HG03565 (cell line): ENCODE measurements at regions not wholly inside any gene's neighbourhood (a gene's known extent, or its start where the extent isn't known, plus 50 kb on each side); places are given as distances from the start of the nearest gene placed in this dataset.
A peak's percentile ranks its signal among the peaks of the same experiment; 100 is the strongest.

Experiments
- ATAC-seq: cut with Tn5 transposase; IDR thresholded peaks from one replicate; pipeline ENCODE4 v1.9.1; 2021; ENCODE audit warnings: mild to moderate bottlenecking, moderate library complexity; ENCODE audit not compliant: unreplicated experiment

DNA sequence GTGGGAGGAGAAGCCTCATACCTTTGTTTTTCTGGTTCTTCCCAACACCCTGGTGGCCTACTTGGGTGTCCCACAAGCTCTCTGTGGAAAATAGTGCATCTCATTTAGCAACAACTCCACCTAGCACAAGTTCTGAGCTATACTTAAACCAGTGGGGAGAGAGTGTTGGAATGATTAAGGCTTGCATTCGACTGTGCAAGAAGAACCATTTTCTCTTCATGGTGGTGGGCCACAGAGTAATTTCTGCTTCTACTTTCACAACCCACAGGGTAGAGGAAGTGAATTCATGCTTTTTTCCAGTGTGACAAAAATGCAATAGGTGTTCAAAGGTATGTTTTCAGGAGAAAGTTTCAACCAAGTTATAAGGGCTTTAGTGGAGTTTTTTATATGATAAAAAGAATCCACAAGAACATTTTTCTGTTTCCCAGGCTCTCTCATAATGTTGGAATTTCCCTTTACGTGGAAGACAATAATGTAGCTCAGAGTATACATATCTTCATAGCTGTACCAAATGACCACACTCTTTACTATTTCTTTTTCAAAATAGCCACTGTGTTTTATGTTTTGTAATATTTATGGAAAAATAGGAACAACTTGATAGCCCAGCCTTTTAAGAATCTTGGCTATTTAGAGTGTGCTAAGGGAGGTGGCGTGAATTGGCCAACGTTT is 80.3 kb upstream of the HHIP start:
- ATAC-seq = peak; percentile 64

DNA sequence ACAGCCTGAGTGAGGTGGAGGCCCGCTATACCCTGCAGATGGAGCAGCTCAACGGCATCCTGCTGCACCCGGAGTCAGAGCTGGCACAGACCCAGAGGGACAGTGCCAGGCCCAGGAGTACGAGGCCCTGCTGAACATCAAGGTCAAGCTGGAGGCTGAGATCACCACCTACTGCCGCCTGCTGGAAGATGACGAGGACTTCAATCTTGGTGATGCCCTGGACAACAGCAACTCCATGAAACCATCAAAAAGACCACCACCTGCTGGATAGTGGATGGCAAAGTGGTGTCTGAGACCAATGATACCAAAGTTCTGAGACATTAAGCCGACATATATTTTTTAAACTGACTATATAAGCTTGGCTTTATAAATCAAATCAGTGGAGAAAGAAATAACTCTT is 73.3 kb upstream of the HHIP start:
- no peak for ATAC-seq

DNA sequence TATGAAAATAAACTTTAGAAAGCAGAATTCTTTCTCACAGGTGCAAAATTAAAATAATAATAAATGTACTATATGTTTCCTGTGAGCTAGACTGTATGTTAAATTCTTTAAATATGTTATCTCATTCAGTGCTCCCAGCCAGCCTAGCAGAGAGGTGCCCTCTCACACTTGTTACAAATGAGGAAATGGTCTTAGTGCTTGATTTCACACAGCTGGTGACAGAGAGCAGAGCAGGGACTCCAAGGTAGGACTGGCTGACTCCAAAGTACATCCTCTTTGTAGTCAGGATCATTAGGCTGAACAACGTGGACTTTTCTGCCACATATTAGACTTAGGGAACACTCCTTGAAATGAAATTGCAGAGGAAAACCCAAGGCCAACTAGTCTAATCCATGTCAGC is 72.0 kb upstream of the HHIP start:
- ATAC-seq = no peak

DNA sequence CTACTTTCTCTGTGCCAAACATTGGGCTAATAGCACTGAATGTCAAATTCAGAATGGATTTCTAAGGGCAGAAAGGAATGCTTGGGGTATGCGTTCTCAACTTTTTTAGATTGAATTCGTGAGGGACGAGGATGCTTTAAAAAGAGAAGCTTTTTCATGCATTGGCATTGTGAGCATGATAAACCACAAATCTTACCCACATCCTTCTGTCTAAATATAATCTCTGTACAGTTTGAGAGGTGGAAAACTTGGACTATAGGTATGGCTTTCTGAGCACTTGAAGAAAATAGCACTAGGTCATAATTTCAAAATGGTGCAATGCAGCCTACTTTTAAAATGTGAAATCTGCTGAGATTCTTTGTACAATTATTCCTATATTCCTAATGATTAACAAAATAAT is 71.4 kb upstream of the HHIP start:
- no peak for ATAC-seq

DNA sequence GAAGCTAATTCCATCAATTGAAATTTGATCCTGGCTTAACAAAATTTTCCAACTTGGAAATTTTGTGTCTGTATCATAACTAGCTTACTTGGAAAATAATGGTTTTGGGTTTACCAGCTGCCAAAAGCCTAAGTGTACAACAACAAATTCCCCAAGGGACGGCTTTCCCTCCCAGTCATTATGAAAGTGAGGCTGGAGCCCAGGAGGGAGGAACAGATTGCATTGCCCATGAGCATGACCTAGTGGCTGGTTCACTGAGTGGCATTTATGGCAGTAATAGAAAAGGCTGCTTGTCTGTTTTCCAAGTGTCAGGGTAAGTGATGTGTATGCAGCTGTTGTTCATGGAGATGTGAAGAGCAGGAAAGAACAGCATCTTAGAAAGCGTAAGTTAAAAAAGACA is 70.8 kb upstream of the HHIP start:
- ATAC-seq = no peak

DNA sequence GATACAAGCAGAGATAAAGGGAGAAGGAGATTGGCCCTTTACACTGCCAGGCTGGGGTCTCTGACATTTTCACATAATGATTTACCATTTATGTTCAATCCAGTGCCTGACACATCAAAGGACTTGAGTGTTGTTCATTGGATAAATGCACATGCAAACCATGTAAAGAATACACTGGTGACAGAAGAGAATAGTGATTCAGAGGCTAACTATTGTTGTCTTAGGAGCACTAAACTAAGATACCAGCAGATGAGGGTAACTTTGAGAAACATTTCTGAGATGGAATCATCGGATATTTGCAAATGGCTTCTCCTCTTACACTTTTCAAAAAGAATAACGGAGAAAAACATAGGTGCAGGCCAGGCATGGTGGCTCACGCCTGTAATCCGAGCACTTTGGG is 67.3 kb upstream of the HHIP start:
- no peak for ATAC-seq

DNA sequence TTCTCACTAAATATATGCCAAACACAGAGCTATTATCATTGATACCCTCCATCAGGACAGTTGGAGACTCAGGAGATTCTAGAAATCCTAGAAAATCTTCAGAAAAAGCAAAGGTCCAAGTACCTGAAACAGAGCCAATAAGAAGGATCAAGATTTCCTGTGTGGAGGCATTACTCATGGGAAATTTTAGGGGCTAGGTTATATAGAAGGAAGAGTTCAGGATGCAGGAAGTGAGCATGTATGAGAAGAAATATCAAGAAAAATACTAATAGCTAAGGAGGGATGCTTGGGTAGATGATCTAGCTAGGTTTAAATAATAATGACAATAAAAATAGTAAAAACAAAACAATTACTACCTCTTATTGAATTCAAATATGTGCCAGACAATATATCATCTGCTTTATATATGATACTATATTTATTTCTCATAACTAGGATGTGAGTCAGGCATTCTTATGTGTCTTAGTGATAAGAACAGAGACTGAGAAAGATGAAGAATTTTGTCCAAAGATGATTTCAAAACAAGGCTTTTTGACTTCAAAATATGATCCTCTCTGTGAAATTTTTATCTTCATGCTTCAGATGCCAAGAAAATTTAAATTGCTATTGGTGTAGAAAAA is 66.4 kb upstream of the HHIP start:
- no peak for ATAC-seq

DNA sequence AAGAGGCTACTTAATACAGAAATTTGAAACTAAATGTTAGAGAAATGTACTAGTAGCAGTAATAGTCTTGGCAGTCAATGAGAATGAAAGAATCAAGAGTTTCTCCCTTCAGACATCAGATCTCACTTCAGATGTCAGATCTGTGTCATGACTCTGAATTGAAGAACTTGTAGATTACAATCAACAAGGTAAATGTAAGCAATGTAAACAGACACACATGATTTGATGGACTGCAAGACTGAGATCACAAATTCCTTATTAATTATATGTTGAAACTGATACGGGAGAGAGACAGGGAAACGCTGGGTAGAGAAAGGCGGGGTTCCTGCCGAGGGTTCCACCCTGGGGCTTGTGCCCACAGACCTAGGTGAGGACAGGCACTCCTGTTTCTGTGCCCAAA is 65.5 kb upstream of the HHIP start:
- ATAC-seq = no peak

DNA sequence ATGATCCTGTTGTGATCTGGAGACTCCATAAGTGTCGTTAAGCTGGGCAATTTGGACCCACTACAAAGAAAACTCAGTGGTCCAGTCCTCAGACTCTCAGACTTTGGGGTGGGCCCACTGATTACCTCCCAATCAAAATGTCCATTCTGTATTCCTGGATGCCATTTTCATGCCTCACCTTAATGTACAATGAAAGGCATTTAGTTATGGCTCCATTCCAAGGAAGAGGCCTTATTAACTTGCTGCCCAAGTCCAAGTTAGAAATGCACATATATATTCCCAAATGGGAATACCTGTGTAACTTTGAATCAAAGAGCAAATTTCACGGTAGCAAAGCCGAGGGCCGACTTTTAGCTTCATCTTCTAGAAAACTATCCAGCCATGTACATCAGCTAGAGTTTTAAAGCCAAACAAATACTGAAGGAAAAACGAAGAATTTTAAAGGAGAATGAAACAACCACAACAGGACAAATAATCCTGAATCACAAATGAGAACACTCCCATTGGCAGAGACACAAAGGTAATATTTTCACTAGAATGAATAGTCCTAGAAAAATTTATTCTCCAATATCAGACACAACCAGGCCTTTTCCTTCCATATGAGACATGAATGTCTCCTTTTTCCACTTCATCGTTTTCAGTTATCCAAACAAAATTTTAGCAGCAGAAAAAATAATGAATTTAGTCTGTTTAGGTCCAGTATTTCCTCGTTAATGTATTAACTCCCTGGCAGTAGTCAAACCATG is 63.7 kb upstream of the HHIP start:
- ATAC-seq = no peak

DNA sequence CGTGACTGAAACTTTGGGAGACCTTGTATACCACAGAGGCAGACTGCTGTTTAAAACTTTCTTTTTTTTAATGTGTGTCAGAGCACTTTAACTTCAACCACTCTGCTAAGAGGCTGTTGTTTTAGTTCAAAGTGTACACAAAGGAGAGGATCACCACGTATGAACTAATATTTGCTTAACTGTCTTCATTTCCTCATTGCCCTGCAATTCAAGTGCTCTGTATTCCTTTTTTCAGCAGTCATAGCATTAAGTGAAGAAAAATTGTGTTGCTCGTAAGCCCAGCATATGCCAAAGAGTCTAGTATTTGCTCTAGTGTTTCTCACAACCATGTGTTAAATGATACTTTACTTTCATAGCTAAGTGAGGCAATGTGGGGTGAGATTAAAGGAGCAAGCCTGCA is 63.0 kb upstream of the HHIP start:
- ATAC-seq = no peak

DNA sequence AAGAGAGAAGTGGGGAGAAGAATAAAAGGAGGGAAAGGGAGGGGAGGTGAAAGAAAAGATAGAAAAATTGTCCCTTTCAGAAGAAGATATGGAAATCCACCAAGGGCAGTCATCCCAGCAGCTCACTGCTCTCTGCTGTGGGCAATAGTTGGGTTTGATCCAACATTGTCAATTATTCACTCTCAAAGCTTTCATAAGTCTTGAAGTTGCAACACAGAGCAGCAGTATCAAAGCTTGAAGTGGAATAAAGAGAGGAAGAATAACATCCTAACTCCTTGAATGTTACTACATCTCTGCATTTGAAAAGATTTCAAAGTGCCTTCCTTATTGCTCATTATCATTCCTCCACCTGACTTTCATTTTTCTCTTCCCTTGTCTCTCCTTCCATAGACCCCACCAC is 62.3 kb upstream of the HHIP start:
- no peak for ATAC-seq

DNA sequence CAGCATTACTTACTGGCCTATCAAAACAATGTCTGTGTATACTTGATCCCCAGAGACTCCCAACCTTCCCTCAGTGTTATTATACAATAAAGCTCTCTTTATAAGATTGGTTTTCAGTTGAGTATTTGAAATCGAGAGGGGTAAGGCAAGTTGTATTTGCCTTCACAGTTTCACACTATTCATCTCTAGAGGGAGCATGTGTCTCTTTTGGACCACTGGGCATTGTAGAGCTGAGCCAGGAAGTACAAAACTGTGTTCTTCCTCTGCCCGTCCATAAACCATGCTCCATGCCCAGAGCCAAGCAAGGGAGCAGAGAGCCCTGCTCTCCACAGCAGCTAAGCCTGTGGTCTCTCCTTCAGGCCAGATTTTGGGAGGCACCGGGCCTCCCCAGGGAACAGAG is 61.5 kb upstream of the HHIP start:
- ATAC-seq = no peak

DNA sequence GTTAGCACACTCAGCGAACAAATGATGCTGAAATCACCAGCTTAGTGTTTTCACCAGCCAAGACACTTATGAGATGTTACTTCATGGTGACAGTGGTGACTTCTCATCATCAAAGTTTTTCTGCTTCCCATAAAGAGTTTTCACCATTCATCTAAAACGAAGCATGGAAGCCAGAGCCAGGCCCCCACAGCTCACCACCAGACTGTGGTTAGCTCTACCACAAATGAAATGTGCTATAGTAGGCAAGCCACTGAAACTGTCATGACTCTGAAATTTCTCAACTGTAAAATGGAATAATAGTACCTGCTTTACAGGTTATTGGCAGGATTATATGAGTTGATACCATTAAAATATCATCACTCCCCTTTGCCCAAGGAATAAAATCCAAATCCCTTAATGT is 56.4 kb upstream of the HHIP start:
- ATAC-seq = no peak

DNA sequence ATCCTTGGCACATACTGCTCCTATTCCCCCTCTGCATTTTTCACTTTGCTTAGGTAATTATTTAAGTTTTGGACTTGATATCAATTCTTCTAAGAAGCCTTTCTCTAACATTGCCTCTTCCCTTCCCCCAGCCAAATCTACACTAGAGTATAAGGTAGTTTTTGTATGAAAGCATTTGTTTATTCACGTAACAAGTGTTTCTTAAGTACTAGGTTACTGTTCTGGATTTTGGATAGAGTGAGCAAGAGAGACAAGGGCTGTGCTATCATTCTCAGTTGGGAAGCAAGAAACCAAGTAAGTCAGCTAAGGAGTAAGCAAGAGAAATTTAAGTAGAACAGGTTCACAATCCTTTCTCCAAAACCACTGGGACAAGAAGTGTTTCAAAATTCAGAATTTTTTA is 55.9 kb upstream of the HHIP start:
- ATAC-seq = no peak

DNA sequence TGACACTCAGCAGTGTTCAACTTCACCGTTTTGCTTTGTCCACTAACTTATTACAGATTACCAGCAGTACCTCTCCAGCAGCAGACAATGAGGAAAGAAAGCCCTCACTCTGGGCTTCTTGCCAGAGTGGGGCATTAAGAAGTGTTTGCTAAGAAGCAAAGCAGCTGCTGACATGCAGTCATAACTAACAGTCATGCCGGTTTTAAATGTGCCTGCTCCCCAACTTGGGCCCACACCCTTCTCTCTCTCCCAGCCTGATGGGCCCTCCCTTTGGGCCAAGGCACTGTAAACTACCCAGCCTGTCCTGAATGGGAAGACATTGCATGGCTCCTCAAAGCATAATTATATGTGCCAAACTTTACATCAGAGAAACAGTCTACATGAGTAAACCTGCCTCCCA is 54.6 kb upstream of the HHIP start:
- no peak for ATAC-seq

DNA sequence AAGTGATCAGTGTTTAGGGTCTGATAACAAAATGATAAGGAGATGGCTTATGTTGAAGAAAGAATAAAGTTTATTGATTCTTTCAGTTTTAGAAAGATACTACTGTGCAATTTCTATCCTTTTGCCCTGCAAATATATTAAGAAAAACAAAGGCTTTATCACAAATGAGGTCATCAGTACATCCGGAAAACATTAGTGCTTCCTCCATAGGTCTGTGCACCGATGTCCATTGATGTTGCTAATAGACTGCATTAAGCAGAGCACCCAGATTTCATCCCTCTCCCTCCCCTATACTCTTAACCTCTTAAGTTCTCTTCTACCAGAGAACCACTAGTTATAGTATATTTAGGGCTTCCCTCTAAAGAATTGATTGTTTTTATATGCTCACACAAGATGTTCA is 53.7 kb upstream of the HHIP start:
- ATAC-seq = no peak

DNA sequence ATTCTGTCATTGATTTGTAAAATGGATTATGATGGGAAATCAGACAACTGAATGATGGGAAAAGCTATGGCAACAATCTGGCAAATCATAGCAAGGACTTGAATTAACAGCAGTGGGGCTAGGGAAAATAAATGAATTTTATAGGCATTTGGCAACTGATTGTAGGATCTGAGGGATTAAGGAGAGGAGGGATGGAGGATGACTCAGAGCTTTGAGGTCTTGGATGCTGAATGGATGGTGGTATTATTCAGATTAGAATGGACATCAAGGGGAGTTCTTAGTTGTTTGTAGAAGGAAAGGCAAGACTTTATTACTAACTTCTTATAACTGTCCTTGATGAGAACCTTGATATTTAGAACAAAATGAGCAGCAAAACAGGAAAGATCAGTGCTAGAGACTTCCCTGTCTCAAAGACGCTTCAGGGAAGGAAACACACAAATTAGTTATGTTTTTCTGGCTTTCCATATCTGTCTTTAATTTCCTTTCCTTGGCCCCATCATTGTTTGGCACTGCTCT is 51.4 kb upstream of the HHIP start:
- ATAC-seq = no peak

DNA sequence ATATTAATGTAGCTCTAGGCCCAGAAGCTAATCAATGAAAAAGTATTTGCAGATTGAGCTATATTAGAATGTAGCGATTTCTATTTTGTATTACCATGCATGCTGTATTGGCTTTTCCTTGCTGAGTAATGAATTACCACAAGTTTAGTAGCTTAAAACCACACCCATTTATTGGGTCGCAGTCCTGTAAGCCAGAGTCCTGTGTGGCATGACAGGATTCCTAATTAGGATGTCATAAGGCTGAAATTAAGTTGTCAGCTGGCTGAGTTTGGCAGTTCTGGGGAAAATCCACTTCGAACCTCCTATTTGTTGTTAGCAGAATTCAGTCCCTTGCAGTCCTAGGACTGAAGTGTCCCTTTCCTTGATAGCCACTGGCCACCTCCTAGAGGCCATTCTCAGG is 50.3 kb upstream of the HHIP start:
- no peak for ATAC-seq
